ENCODE measurements at regions not wholly inside any gene's neighbourhood (a gene's known extent, or its start where the extent isn't known, plus 50 kb on each side); places are given as distances from the start of the nearest gene placed in this dataset.
A peak's percentile ranks its signal among the peaks of the same experiment; 100 is the strongest.

GRCh38 chr6:55636406-55637102 is 57.6 kb upstream of the HMGCLL1 start:
- H3K36me3 Mint-ChIP-seq (ENCODE audit: low read depth) = no peaks in the 10 kb centered on the region
- no peak overlapping the region for H3K4me3 Mint-ChIP-seq
- peak overlapping the region in 1 of 3 experiments; percentile 5 for H3K27ac Mint-ChIP-seq
- peaks cover 27% of the 10 kb centered on the region for H3K4me1 Mint-ChIP-seq
- peaks cover 2% of the 10 kb centered on the region for H3K9me3 Mint-ChIP-seq
- TF ChIP-seq CTCF (IDR thresholded peaks at IDR 0.05; ENCODE audit: unreplicated experiment in 3 of 3) = no peak
- no peaks in the 10 kb centered on the region for H3K27me3 Mint-ChIP-seq (ENCODE audit: low read depth)

GRCh38 chr6:55633471-55633870 is 54.5 kb upstream of the HMGCLL1 start:
- TF ChIP-seq CTCF (IDR thresholded peaks at IDR 0.05; ENCODE audit: unreplicated experiment in 3 of 3) = no peak
- no peak overlapping the region for H3K27ac Mint-ChIP-seq
- H3K4me3 Mint-ChIP-seq = no peak overlapping the region
- H3K9me3 Mint-ChIP-seq = no peaks in the 10 kb centered on the region
- H3K27me3 Mint-ChIP-seq (ENCODE audit: low read depth) = no peaks in the 10 kb centered on the region
- no peaks in the 10 kb centered on the region for H3K36me3 Mint-ChIP-seq (ENCODE audit: low read depth)
- peaks cover 27% of the 10 kb centered on the region for H3K4me1 Mint-ChIP-seq

GRCh38 chr6:55632953-55633352 is 54.0 kb upstream of the HMGCLL1 start:
- H3K9me3 Mint-ChIP-seq = no peaks in the 10 kb centered on the region
- TF ChIP-seq CTCF (IDR thresholded peaks at IDR 0.05; ENCODE audit: unreplicated experiment in 3 of 3) = no peak
- H3K36me3 Mint-ChIP-seq (ENCODE audit: low read depth) = no peaks in the 10 kb centered on the region
- no peaks in the 10 kb centered on the region for H3K27me3 Mint-ChIP-seq (ENCODE audit: low read depth)
- peaks cover 27% of the 10 kb centered on the region for H3K4me1 Mint-ChIP-seq
- no peak overlapping the region for H3K27ac Mint-ChIP-seq
- H3K4me3 Mint-ChIP-seq = no peak overlapping the region

Data from nephron (organoid).